SK-N-SH (cell line): ENCODE measurements at regions not wholly inside any gene's neighbourhood (a gene's known extent, or its start where the extent isn't known, plus 50 kb on each side); places are given as distances from the start of the nearest gene placed in this dataset.
"Not testable (repeated sequence)": the region's sequence is repeated elsewhere in the genome, so short reads cannot be mapped to it uniquely, and the experiment has no call there.

Experiments
- CTCF ChIA-PET: fragments of 300-600, 350-600 bp; formaldehyde crosslinking; extraction: SDS; loops from one replicate; lab custom pipeline; 2021; lab: Yijun Ruan, JAX
- POLR2A ChIA-PET: fragments of 350-600 bp; sonication (Branson Sonifier 250); formaldehyde crosslinking; extraction: SDS; loops from one replicate; lab custom pipeline; 2020; ENCODE audit warnings: antibody characterized with exemption, inconsistent platforms; lab: Yijun Ruan, JAX
- DNase-seq: peaks from one replicate; pipeline ENCODE4 v3.0.0; 2012
- H2AFZ ChIP-seq: fragments of 200-600 bp; sonication (generic); 2 replicates; pipeline ENCODE4 v1.8.1; 2016; ENCODE audit warnings: antibody characterized with exemption, mild to moderate bottlenecking, low read depth
- H3F3A ChIP-seq: fragments of 200-600 bp; sonication (generic); replicated peaks from 2 replicates; pipeline ENCODE3; 2016; ENCODE audit warnings: antibody characterized with exemption, mild to moderate bottlenecking; ENCODE audit not compliant: insufficient read depth
- H3K27ac ChIP-seq, 2 experiments: fragments of 200-500 bp in 1 of 2; fragments of 200-600 bp in 1 of 2; sonication (Bioruptor generic) in 1 of 2; sonication (generic), shearing (Covaris generic) in 1 of 2; 2 replicates each; pipeline versions ENCODE4 v1.5.1 to v1.6.1; 2014 to 2016; ENCODE audit warnings: low read depth in 2 of 2, inconsistent platforms in 1 of 2, low read length in 1 of 2, mild to moderate bottlenecking in 1 of 2, mixed read lengths in 1 of 2
- H3K27me3 ChIP-seq: fragments of 200-600 bp; sonication (generic), shearing (Covaris generic); 2 replicates; pipeline ENCODE4 v1.6.1; 2016; ENCODE audit warnings: mixed run types; ENCODE audit not compliant: insufficient read depth
- H3K36me3 ChIP-seq, 2 experiments: fragments of 200-500 bp in 1 of 2; fragments of 200-600 bp in 1 of 2; sonication (Bioruptor generic) in 1 of 2; sonication (generic) in 1 of 2; replicated peaks in 1 of 2; 2 replicates each; pipeline versions ENCODE3 to v1.5.1; 2014 to 2016; ENCODE audit warnings: low read length in 1 of 2, mild to moderate bottlenecking in 1 of 2; ENCODE audit not compliant: insufficient read depth in 2 of 2, control insufficient read depth in 1 of 2
- H3K4me1 ChIP-seq, 2 experiments: fragments of 200-500 bp in 1 of 2; fragments of 200-600 bp in 1 of 2; sonication (Bioruptor generic) in 1 of 2; sonication (generic), shearing (Covaris generic) in 1 of 2; 2 replicates each; pipeline versions ENCODE4 v1.5.1 to v1.6.1; 2014 to 2016; ENCODE audit warnings: low read depth in 1 of 2, low read length in 1 of 2, mixed run types in 1 of 2; ENCODE audit not compliant: insufficient read depth in 2 of 2, control insufficient read depth in 1 of 2
- H3K4me2 ChIP-seq: fragments of 200-600 bp; sonication (generic), shearing (Covaris generic); 2 replicates; pipeline ENCODE4 v1.6.1; 2017; ENCODE audit warnings: mixed run types
- H3K4me3 ChIP-seq, 2 experiments: fragments of 200-500 bp in 1 of 2; fragments of 200-600 bp in 1 of 2; sonication (Bioruptor generic) in 1 of 2; sonication (generic), shearing (Covaris generic) in 1 of 2; 2 replicates each; pipeline versions ENCODE4 v1.5.1 to v1.8.1; 2014 to 2016; ENCODE audit warnings: low read depth in 2 of 2, inconsistent platforms in 1 of 2, low read length in 1 of 2, mild to moderate bottlenecking in 1 of 2, mixed read lengths in 1 of 2, moderate library complexity in 1 of 2
- H3K79me2 ChIP-seq: fragments of 200-600 bp; sonication (generic); 2 replicates; pipeline ENCODE4 v1.8.1; 2017; ENCODE audit warnings: mild to moderate bottlenecking; ENCODE audit not compliant: insufficient read depth
- H3K9ac ChIP-seq: fragments of 200-600 bp; sonication (generic); 2 replicates; pipeline ENCODE4 v1.6.1; 2017; ENCODE audit warnings: mixed run types
- H3K9me2 ChIP-seq: fragments of 200-600 bp; sonication (generic); 2 replicates; pipeline ENCODE4 v1.6.1; 2017; ENCODE audit warnings: mixed run types
- H3K9me3 ChIP-seq: fragments of 200-600 bp; sonication (generic); 2 replicates; pipeline ENCODE4 v1.6.1; 2017; ENCODE audit warnings: mixed run types, mild to moderate bottlenecking, moderate library complexity
- H4K20me1 ChIP-seq: fragments of 200-600 bp; sonication (generic); 2 replicates; pipeline ENCODE4 v1.6.1; 2017; ENCODE audit warnings: mild to moderate bottlenecking, mixed run types; ENCODE audit not compliant: insufficient read depth
- RAD21 ChIP-seq: IDR thresholded peaks from 2 replicates; pipeline ENCODE4 v1.6.1; 2012; ENCODE audit warnings: mild to moderate bottlenecking, low read length
- TCF12 ChIP-seq: IDR thresholded peaks from 2 replicates; pipeline ENCODE4 v1.4.0; 2012
- WGBS: methylation state at CpG from one replicate; pipeline ENCODE4 v1.1.6; 2017; ENCODE audit warnings: low lambda C conversion rate; 5-methylcytosine and 5-hydroxymethylcytosine counted together
- TF ChIP-seq, protein P1 (sequence below): fragments of 200-600 bp; sonication (generic); IDR thresholded peaks from 2 replicates; pipeline ENCODE4 v1.6.1; 2017; ENCODE audit warnings: antibody characterized with exemption, mild to moderate bottlenecking, moderate library complexity

DNA sequence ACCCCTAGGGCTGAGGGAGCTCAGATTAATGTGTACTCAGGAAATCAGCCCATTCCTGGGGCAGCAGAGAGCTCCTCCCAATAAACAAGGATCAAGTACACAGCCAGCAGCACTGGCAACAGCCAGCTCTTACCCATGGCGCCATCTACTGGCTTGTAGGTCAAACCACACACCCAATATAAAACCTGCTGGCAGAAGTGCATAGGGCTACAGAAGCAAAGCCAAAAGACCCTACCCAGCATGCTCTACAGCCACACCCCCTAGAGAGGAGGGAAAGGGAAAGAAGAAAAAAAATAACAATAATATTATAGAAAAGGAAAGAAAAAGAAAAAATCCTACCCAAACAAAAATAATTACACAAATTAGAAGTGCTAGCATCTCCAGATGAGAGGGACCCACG lies 127.5 kb upstream of the PABPC3 start:
- POLR2A ChIA-PET, H3K27ac ChIP-seq, H3K9ac ChIP-seq, DNase-seq, H3K79me2 ChIP-seq, H3K9me2 ChIP-seq, H3K36me3 ChIP-seq, H3K27me3 ChIP-seq, H3F3A ChIP-seq, H4K20me1 ChIP-seq, H3K4me1 ChIP-seq, H3K9me3 ChIP-seq: not testable (repeated sequence)
- TF ChIP-seq RAD21: peak; percentile 33
- TF ChIP-seq, protein P1, sequence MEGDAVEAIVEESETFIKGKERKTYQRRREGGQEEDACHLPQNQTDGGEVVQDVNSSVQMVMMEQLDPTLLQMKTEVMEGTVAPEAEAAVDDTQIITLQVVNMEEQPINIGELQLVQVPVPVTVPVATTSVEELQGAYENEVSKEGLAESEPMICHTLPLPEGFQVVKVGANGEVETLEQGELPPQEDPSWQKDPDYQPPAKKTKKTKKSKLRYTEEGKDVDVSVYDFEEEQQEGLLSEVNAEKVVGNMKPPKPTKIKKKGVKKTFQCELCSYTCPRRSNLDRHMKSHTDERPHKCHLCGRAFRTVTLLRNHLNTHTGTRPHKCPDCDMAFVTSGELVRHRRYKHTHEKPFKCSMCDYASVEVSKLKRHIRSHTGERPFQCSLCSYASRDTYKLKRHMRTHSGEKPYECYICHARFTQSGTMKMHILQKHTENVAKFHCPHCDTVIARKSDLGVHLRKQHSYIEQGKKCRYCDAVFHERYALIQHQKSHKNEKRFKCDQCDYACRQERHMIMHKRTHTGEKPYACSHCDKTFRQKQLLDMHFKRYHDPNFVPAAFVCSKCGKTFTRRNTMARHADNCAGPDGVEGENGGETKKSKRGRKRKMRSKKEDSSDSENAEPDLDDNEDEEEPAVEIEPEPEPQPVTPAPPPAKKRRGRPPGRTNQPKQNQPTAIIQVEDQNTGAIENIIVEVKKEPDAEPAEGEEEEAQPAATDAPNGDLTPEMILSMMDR: peak; percentile 46
- CTCF ChIA-PET: interaction anchor here (1.1 kb wide), 2 partner anchors 191 to 274 kb away, joined by 3 to 5 read pairs; no protein-coding TSS in a partner anchor
- Histone ChIP-seq H3K4me2 (peak overlapping the region; percentile 57; the same call in 1 of the 2 replicates), H3K4me3 (peak overlapping the region; percentile 36 to 46; a peak in 3 of 4 replicates), H2AFZ (peak overlapping the region; percentile 56; the same call in 1 of the 2 replicates)
- WGBS: 39% methylated on average over 2 of the region's 2 CpGs

DNA sequence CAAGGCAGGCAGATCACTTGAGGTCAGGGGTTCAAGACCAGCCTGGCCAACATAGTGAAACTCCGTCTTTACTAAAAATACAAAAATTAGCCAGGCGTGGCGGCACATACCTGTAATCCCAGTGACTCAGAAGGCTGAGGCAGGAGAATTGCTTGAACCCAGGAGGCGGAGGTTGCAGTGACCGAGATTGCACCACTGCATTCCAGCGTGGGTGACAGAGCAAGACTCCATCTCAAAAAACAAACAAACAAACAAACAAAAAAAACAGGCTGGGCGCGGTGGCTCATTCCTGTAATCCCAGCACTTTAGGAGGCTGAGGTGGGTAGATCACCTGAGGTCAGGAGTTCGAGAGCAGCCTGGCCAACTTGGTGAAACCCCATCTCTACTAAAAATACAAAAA lies 122.8 kb upstream of the PABPC3 start:
- H3K79me2 ChIP-seq, H3K9me2 ChIP-seq, H2AFZ ChIP-seq, H3K27me3 ChIP-seq, H3K27ac ChIP-seq, H3K36me3 ChIP-seq, H3K4me3 ChIP-seq, DNase-seq, H4K20me1 ChIP-seq, H3K4me1 ChIP-seq, POLR2A ChIA-PET, H3F3A ChIP-seq, H3K9me3 ChIP-seq, H3K9ac ChIP-seq, H3K4me2 ChIP-seq: not testable (repeated sequence)
- CTCF ChIA-PET: interaction anchor here (1.7 kb wide), 1 partner anchor 279 kb away, joined by 5 read pairs; no protein-coding TSS in a partner anchor
- 59% methylated on average over 9 of the region's 9 CpGs for WGBS

DNA sequence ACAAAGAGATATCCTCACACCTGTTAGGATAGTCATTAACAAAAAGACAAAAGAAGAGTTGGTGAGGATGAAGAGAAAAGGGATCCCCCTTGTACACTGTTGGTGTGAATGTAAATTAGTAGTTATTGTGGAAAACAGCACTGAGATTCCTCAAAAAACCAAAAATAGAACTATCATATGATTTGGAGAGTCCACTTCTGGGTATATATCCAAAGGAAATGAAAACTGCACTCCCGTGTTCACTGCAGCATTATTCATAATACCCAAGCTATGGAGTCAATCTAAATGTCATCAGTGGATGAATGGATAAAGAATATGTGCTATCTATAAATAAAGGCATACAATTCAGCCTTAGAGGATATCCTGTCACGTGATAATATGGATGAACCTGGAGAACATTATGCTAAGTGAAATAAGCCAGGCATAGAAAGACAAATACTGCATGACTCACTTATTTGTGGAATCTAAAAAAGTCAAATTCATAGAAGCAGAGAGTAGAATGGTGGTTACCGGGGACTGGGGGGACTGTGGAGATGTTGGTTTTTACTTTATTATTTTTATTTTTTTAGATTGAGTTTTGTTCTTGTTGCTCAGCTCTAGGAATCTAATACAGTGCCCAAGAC lies 114.6 kb upstream of the PABPC3 start:
- H3K9me3 ChIP-seq, H3K4me3 ChIP-seq, H4K20me1 ChIP-seq, H3K4me1 ChIP-seq, DNase-seq, POLR2A ChIA-PET, H3K9ac ChIP-seq, H3K36me3 ChIP-seq, H3K27ac ChIP-seq, H3F3A ChIP-seq, H2AFZ ChIP-seq, H3K4me2 ChIP-seq, H3K79me2 ChIP-seq, H3K9me2 ChIP-seq: not testable (repeated sequence)
- H3K27me3 ChIP-seq: peaks cover 18% of the 10 kb centered on the region; the same call in 1 of the 2 replicates
- CTCF ChIA-PET: interaction anchor here (1.2 kb wide), 1 partner anchor 14 kb away, joined by 5 read pairs; no protein-coding TSS in a partner anchor
- WGBS: 9% methylated on average over 3 of the region's 3 CpGs
- TF ChIP-seq TCF12: peak; percentile 7; the same call in 1 of the 2 replicates
